Caco-2 (cell line): ENCODE measurements at regions not wholly inside any gene's neighbourhood (a gene's known extent, or its start where the extent isn't known, plus 50 kb on each side); places are given as distances from the start of the nearest gene placed in this dataset.
A peak's percentile ranks its signal among the peaks of the same experiment; 100 is the strongest.

Experiments
- BruUV-seq: library from RNA; stranded (reverse); fragments of 400-500 nt; replicated peaks from 2 replicates; lab custom pipeline; 2021; lab: Mats Ljungman, UMichigan
- CTCF ChIA-PET: fragments of 300-600 bp; sonication (Branson Sonifier 250); formaldehyde crosslinking; loops from one replicate; lab custom pipeline; 2022; ENCODE audit warnings: antibody characterized with exemption; lab: Charles Lee
- POLR2A ChIA-PET: fragments of 300-600 bp; sonication (Branson Sonifier 250); formaldehyde crosslinking; loops from one replicate; lab custom pipeline; 2022; ENCODE audit warnings: antibody characterized with exemption; lab: Charles Lee
- DNase-seq, 2 experiments: peaks; one replicate each; pipeline versions ENCODE4 v3.0.0 to v3.0.0-alpha.2; 2020 to 2022
- H3K27me3 ChIP-seq: replicated peaks from 2 replicates; pipeline ENCODE4 v1.6.0; 2011; ENCODE audit warnings: low read length; ENCODE audit not compliant: control insufficient read depth, insufficient read depth
- H3K36me3 ChIP-seq: 2 replicates; pipeline ENCODE4 v1.5.1; 2011; ENCODE audit warnings: low read length; ENCODE audit not compliant: control insufficient read depth, insufficient read depth
- H3K4me1 ChIP-seq: fragments of 250-450 bp; sonication (Bioruptor Pico); 2 replicates; pipeline ENCODE4 v1.5.1; 2020; ENCODE audit warnings: mild to moderate bottlenecking
- H3K4me3 ChIP-seq: 2 replicates; pipeline ENCODE4 v1.5.1; 2011; ENCODE audit warnings: low read depth, mild to moderate bottlenecking, control low read depth, low read length
- H3K9me3 ChIP-seq: fragments of 250-450 bp; sonication (Bioruptor Pico); 2 replicates; pipeline ENCODE4 v1.5.1; 2020; ENCODE audit warnings: mild to moderate bottlenecking, moderate library complexity
- H3K27ac Mint-ChIP-seq: one replicate; pipeline ENCODE4 v1.8.0; 2022; ENCODE audit warnings: mixed read lengths; ENCODE audit not compliant: unreplicated experiment
- H3K27me3 Mint-ChIP-seq: one replicate; pipeline ENCODE4 v1.8.0; 2022; ENCODE audit warnings: mixed read lengths; ENCODE audit not compliant: insufficient read depth, unreplicated experiment
- H3K36me3 Mint-ChIP-seq: one replicate; pipeline ENCODE4 v1.8.0; 2022; ENCODE audit warnings: mild to moderate bottlenecking, mixed read lengths; ENCODE audit not compliant: insufficient read depth, unreplicated experiment
- H3K4me1 Mint-ChIP-seq: one replicate; pipeline ENCODE4 v1.8.0; 2022; ENCODE audit warnings: low read depth, mixed read lengths; ENCODE audit not compliant: unreplicated experiment
- H3K4me3 Mint-ChIP-seq: one replicate; pipeline ENCODE4 v1.8.0; 2022; ENCODE audit warnings: mild to moderate bottlenecking, moderate library complexity, mixed read lengths; ENCODE audit not compliant: unreplicated experiment
- H3K9me3 Mint-ChIP-seq: one replicate; pipeline ENCODE4 v1.8.0; 2022; ENCODE audit warnings: mixed read lengths; ENCODE audit not compliant: unreplicated experiment
- CTCF ChIP-seq, 2 experiments: fragments of 200-600 bp in 1 of 2; IDR thresholded peaks; 1 replicate in 1 of 2; 2 replicates in 1 of 2; pipeline versions ENCODE4 v1.5.1 to v1.8.0; 2011 to 2022; ENCODE audit warnings: antibody characterized with exemption in 1 of 2, control low read depth in 1 of 2, inconsistent platforms in 1 of 2, low read depth in 1 of 2, low read length in 1 of 2, mild to moderate bottlenecking in 1 of 2, moderate library complexity in 1 of 2; ENCODE audit not compliant: insufficient read depth in 1 of 2, severe bottlenecking in 1 of 2, unreplicated experiment in 1 of 2
- intact Hi-C: fragments of 100-400 bp; cut with micrococcal nuclease; formaldehyde crosslinking; loops from one replicate; pipeline ENCODE4 v1.10.0; 2022; ENCODE audit not compliant: unreplicated experiment

GRCh38 chr2:37569131-37569823 is 102.2 kb downstream of the CDC42EP3 start:
- no peak for DNase-seq
- no peak for TF ChIP-seq CTCF (IDR thresholded peaks at IDR 0.05; ENCODE audit: insufficient read depth in 1 of 2, low read depth in 1 of 2, low read length in 1 of 2, severe bottlenecking in 1 of 2, unreplicated experiment in 1 of 2)
- BruUV-seq: TSS peak; percentile 77
- Mint-ChIP-seq H3K4me3 (no peak overlapping the region), H3K27me3 (no peaks in the 10 kb centered on the region), H3K36me3 (peaks cover 8% of the 10 kb centered on the region), H3K27ac (peak overlapping the region; percentile 92), H3K9me3 (no peaks in the 10 kb centered on the region), H3K4me1 (peaks cover 50% of the 10 kb centered on the region)
- H3K27me3 ChIP-seq: no peaks in the 10 kb centered on the region
- CTCF ChIA-PET: interaction anchor here (1.2 to 1.6 kb wide), 2 partner anchors 173 to 308 kb away, joined by 4 to 8 read pairs; no protein-coding TSS in a partner anchor
- H3K4me3 ChIP-seq: no peak overlapping the region
- H3K36me3 ChIP-seq: no peaks in the 10 kb centered on the region
- peaks cover 3% of the 10 kb centered on the region; the same call in 1 of the 2 replicates for H3K9me3 ChIP-seq
- POLR2A ChIA-PET: interaction anchor here (0.6 kb wide), 1 partner anchor 1869 kb away, joined by 3 read pairs; no protein-coding TSS in a partner anchor
- peaks cover 42% of the 10 kb centered on the region for H3K4me1 ChIP-seq
- intact Hi-C loops: no loop called here

- CTCF ChIA-PET: interaction anchor here (0.6 to 1.6 kb wide), 4 partner anchors 18 to 307 kb away, joined by 3 to 8 read pairs (median 4); no protein-coding TSS in a partner anchor
- H3K9me3 ChIP-seq: peaks cover 1% of the 10 kb centered on the region; the same call in 1 of the 2 replicates
- no peak overlapping the region for H3K4me3 ChIP-seq
- Mint-ChIP-seq H3K4me3 (peak overlapping the region; percentile 35), H3K9me3 (no peaks in the 10 kb centered on the region), H3K27me3 (no peaks in the 10 kb centered on the region), H3K36me3 (peaks cover 8% of the 10 kb centered on the region), H3K4me1 (peaks cover 52% of the 10 kb centered on the region), H3K27ac (peak overlapping the region; percentile 92)
- H3K4me1 ChIP-seq: peaks cover 42% of the 10 kb centered on the region
- peak in 1 of 2 experiments; percentile 55 for DNase-seq
- no peaks in the 10 kb centered on the region for H3K27me3 ChIP-seq
- no peak for TF ChIP-seq CTCF (IDR thresholded peaks at IDR 0.05; ENCODE audit: insufficient read depth in 1 of 2, low read depth in 1 of 2, low read length in 1 of 2, severe bottlenecking in 1 of 2, unreplicated experiment in 1 of 2)
- BruUV-seq: no TSS peak
- no peaks in the 10 kb centered on the region for H3K36me3 ChIP-seq
- POLR2A ChIA-PET: interaction anchor here (0.5 to 0.6 kb wide), 2 partner anchors 1181 to 1868 kb away, joined by 3 read pairs; partner anchors contain the start of gene SRSF7
- intact Hi-C loops: loop anchor here (1.0 to 5.0 kb wide), 8 partner anchors 13 to 258 kb away; no protein-coding TSS in a partner anchor
These were observed 101.3 kb downstream of the CDC42EP3 start for GRCh38 chr2:37569986-37570679.
